ENCODE measurements at regions not wholly inside any gene's neighbourhood (a gene's known extent, or its start where the extent isn't known, plus 50 kb on each side); places are given as distances from the start of the nearest gene placed in this dataset.

GRCh38 chr11:80241766-80242165 lies 800.9 kb upstream of the TENM4 start:
- H3K36me3 ChIP-seq (replicated peaks in 1 of 2; ENCODE audit: control insufficient read depth in 1 of 2, insufficient read depth in 2 of 2, low read length in 2 of 2) = no peaks in the 10 kb centered on the region
- no peaks in the 10 kb centered on the region for H3K4me1 ChIP-seq (ENCODE audit: insufficient read depth, low read length)
- H3K4me2 ChIP-seq (ENCODE audit: low read depth, low read length) = no peak overlapping the region
- no peaks in the 10 kb centered on the region for H3K27me3 ChIP-seq (ENCODE audit: control insufficient read depth in 1 of 2, insufficient read depth in 2 of 2, low read length in 2 of 2)
- no peak for TF ChIP-seq TRAFD1 (CRISPR knock-in tag; IDR thresholded peaks at IDR 0.05; ENCODE audit: borderline replicate concordance)
- TF ChIP-seq ZNF850 (CRISPR knock-in tag; conservative IDR thresholded peaks at IDR 0.05) = no peak
- TF ChIP-seq ZNF317 (CRISPR knock-in tag; IDR thresholded peaks at IDR 0.05) = no peak
- no peak for TF ChIP-seq NAIF1 (CRISPR knock-in tag; IDR thresholded peaks at IDR 0.05; ENCODE audit: borderline replicate concordance)
- TF ChIP-seq ZNF546 (CRISPR knock-in tag; conservative IDR thresholded peaks at IDR 0.05) = no peak
- TF ChIP-seq BATF2 (CRISPR knock-in tag; IDR thresholded peaks at IDR 0.05) = no peak
- TF ChIP-seq ISL2 (CRISPR knock-in tag; IDR thresholded peaks at IDR 0.05) = no peak
- TF ChIP-seq TAF1 (CRISPR knock-in tag; IDR thresholded peaks at IDR 0.05) = no peak
- no peak for TF ChIP-seq ZNF574 (CRISPR knock-in tag; IDR thresholded peaks at IDR 0.05)
- TF ChIP-seq SP1 (IDR thresholded peaks at IDR 0.05) = no peak
- TF ChIP-seq SP1 (CRISPR knock-in tag; IDR thresholded peaks at IDR 0.05) = no peak
- no peak for TF ChIP-seq ZBTB34 (CRISPR knock-in tag; IDR thresholded peaks at IDR 0.05)
- TF ChIP-seq MEIS2 (CRISPR knock-in tag; IDR thresholded peaks at IDR 0.05) = no peak
- no peak for TF ChIP-seq ZBTB8A (CRISPR knock-in tag; IDR thresholded peaks at IDR 0.05; ENCODE audit: borderline replicate concordance, low read depth)
- no peak for TF ChIP-seq NKX3-1 (CRISPR knock-in tag; IDR thresholded peaks at IDR 0.05)
- H3K27ac ChIP-seq (ENCODE audit: extremely low read length, insufficient read depth, low read length) = no peak overlapping the region
- H3K9me3 ChIP-seq (ENCODE audit: low read length) = peaks cover 49% of the 10 kb centered on the region
- ATAC-seq (no peak), DNase-seq (ENCODE audit: low spot score) (no peak), FAIRE-seq (no peak)
- CTCF ChIA-PET (ENCODE audit: low intra/inter-chr PET ratio, low total read pairs) = no interaction called here
- in situ Hi-C loops (cut with HindIII; ENCODE audit: extremely low pct_ligation_motif_present, low pct_unique_long_range_greater_than_20kb) (no loop called here), intact Hi-C loops (cut with micrococcal nuclease; ENCODE audit: unreplicated experiment) (no loop called here)
- H2AFZ ChIP-seq (ENCODE audit: low read length) = no peak overlapping the region
- H4K20me1 ChIP-seq (ENCODE audit: insufficient read depth, low read length) = no peaks in the 10 kb centered on the region
- no TSS peak for BruUV-seq (replicated peaks)
- WGBS (ENCODE audit: low lambda C conversion rate) = 30% methylated on average over 3 of the region's 3 CpGs
- no peak overlapping the region for H3K4me3 ChIP-seq (replicated peaks in 1 of 3; ENCODE audit: insufficient read depth in 1 of 3, low read depth in 2 of 3, low read length in 3 of 3)
- no peaks in the 10 kb centered on the region for H3K79me2 ChIP-seq (ENCODE audit: insufficient read depth, low read length)
- POLR2A ChIA-PET = no interaction called here
- H3K9ac ChIP-seq (ENCODE audit: insufficient read depth, low read depth, low read length) = no peak overlapping the region
